MCF 10A (cell line): ENCODE measurements at regions not wholly inside any gene's neighbourhood (a gene's known extent, or its start where the extent isn't known, plus 50 kb on each side); places are given as distances from the start of the nearest gene placed in this dataset.

Source experiments
- BruUV-seq: library from RNA; stranded (reverse); fragments of 400-500 nt; replicated peaks from 2 replicates; lab custom pipeline; 2021; lab: Mats Ljungman, UMichigan
- CTCF ChIA-PET: fragments of 300-600 bp; sonication (Branson Sonifier 250); formaldehyde crosslinking; extraction: SDS; loops from one replicate; lab custom pipeline; 2021; ENCODE audit warnings: antibody characterized with exemption, inconsistent platforms; lab: Yijun Ruan, JAX
- POLR2A ChIA-PET: fragments of 300-600, 350-650 bp; sonication (Branson Sonifier 250); formaldehyde crosslinking; extraction: SDS; loops from one replicate; lab custom pipeline; 2020; ENCODE audit warnings: antibody characterized with exemption, inconsistent platforms; lab: Yijun Ruan, JAX
- DNase-seq: peaks from one replicate; pipeline ENCODE4 v3.0.0-alpha.2; 2018; ENCODE audit not compliant: unreplicated experiment
- H3K27ac Mint-ChIP-seq: one replicate; pipeline ENCODE4 v1.8.0; 2022; ENCODE audit warnings: mild to moderate bottlenecking, low read depth, mixed read lengths; ENCODE audit not compliant: unreplicated experiment
- H3K27me3 Mint-ChIP-seq: one replicate; pipeline ENCODE4 v1.8.0; 2022; ENCODE audit warnings: mixed read lengths; ENCODE audit not compliant: insufficient read depth, unreplicated experiment
- H3K36me3 Mint-ChIP-seq: one replicate; pipeline ENCODE4 v1.8.0; 2022; ENCODE audit warnings: mild to moderate bottlenecking, moderate library complexity, mixed read lengths; ENCODE audit not compliant: insufficient read depth, unreplicated experiment
- H3K4me1 Mint-ChIP-seq: one replicate; pipeline ENCODE4 v1.8.0; 2022; ENCODE audit warnings: mixed read lengths; ENCODE audit not compliant: insufficient read depth, unreplicated experiment
- H3K4me3 Mint-ChIP-seq: one replicate; pipeline ENCODE4 v1.8.0; 2022; ENCODE audit warnings: mild to moderate bottlenecking, moderate library complexity, mixed read lengths; ENCODE audit not compliant: unreplicated experiment
- H3K9me3 Mint-ChIP-seq: one replicate; pipeline ENCODE4 v1.8.0; 2022; ENCODE audit warnings: mixed read lengths; ENCODE audit not compliant: unreplicated experiment
- CTCF ChIP-seq: fragments of 200-600 bp; IDR thresholded peaks from one replicate; pipeline ENCODE4 v1.8.0; 2022; ENCODE audit warnings: antibody characterized with exemption, mild to moderate bottlenecking; ENCODE audit not compliant: unreplicated experiment
- intact Hi-C: fragments of 100-400 bp; cut with micrococcal nuclease; formaldehyde crosslinking; loops from 2 replicates; pipeline ENCODE4 v1.14.1; 2022

GRCh38 chr13:22047785-22048104 lies 376.9 kb downstream of the FGF9 start:
- Mint-ChIP-seq H3K27ac (no peak overlapping the region), H3K4me1 (no peaks in the 10 kb centered on the region), H3K9me3 (no peaks in the 10 kb centered on the region), H3K4me3 (no peak overlapping the region), H3K27me3 (no peaks in the 10 kb centered on the region), H3K36me3 (peaks cover 4% of the 10 kb centered on the region)
- ChIA-PET POLR2A (interaction anchor here (1.2 kb wide), 1 partner anchor 411 kb away, joined by 3 read pairs; no protein-coding TSS in a partner anchor), CTCF (interaction anchor here (0.6 to 1.3 kb wide), 4 partner anchors 51 to 940 kb away, joined by 3 to 4 read pairs (median 3); no protein-coding TSS in a partner anchor)
- no peak for TF ChIP-seq CTCF
- no TSS peak for BruUV-seq
- intact Hi-C loops: no loop called here
- DNase-seq: no peak

GRCh38 chr13:22049384-22049783 lies 378.5 kb downstream of the FGF9 start:
- ChIA-PET CTCF (interaction anchor here (0.6 kb wide), 3 partner anchors 70 to 451 kb away, joined by 3 to 4 read pairs (median 3); no protein-coding TSS in a partner anchor), POLR2A (interaction anchor here (1.5 kb wide), 1 partner anchor 11 kb away, joined by 4 read pairs; no protein-coding TSS in a partner anchor)
- Mint-ChIP-seq H3K27me3 (no peaks in the 10 kb centered on the region), H3K4me3 (no peak overlapping the region), H3K9me3 (no peaks in the 10 kb centered on the region), H3K36me3 (peaks cover 4% of the 10 kb centered on the region), H3K27ac (no peak overlapping the region), H3K4me1 (no peaks in the 10 kb centered on the region)
- intact Hi-C loops: no loop called here
- DNase-seq: no peak
- BruUV-seq: no TSS peak
- no peak for TF ChIP-seq CTCF

- CTCF ChIA-PET: no interaction called here
- Mint-ChIP-seq H3K27ac (no peak overlapping the region), H3K4me1 (no peaks in the 10 kb centered on the region), H3K9me3 (no peaks in the 10 kb centered on the region), H3K4me3 (no peak overlapping the region), H3K27me3 (no peaks in the 10 kb centered on the region), H3K36me3 (peaks cover 4% of the 10 kb centered on the region)
- POLR2A ChIA-PET: no interaction called here
- intact Hi-C loops: no loop called here
- no peak for TF ChIP-seq CTCF
- BruUV-seq: no TSS peak
- DNase-seq: no peak
These were observed 380.2 kb downstream of the FGF9 start for GRCh38 chr13:22050951-22051563.

- Mint-ChIP-seq H3K27me3 (no peaks in the 10 kb centered on the region), H3K4me3 (no peak overlapping the region), H3K4me1 (no peaks in the 10 kb centered on the region), H3K36me3 (no peaks in the 10 kb centered on the region), H3K27ac (no peak overlapping the region), H3K9me3 (no peaks in the 10 kb centered on the region)
- CTCF ChIA-PET: no interaction called here
- POLR2A ChIA-PET: no interaction called here
- TF ChIP-seq CTCF: no peak
- no TSS peak for BruUV-seq
- no peak for DNase-seq
- intact Hi-C loops: no loop called here
These were observed 382.2 kb downstream of the FGF9 start for GRCh38 chr13:22053053-22053452.
